ENCODE measurements at regions not wholly inside any gene's neighbourhood (a gene's known extent, or its start where the extent isn't known, plus 50 kb on each side); places are given as distances from the start of the nearest gene placed in this dataset.

DNA sequence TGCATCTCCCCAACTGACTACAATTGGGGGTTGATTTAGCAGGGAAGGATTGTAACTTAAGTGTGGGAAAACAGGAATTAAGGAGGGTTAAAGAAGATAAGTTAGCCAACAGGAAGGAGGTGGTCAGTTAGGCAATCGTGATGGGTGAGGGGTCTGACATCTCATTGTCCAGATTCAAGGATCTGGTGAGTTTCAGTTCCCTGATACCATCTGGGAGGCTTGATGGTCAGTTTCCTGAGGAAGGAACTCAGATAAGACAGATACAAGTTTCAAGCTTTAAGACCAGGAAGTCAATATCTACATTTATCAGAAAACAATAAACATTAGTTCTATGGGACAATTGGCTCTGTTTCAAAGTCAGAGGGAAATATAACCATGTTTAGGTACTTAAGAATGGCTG lies 601.8 kb downstream of the SLITRK6 start:
- TF ChIP-seq, protein P1, sequence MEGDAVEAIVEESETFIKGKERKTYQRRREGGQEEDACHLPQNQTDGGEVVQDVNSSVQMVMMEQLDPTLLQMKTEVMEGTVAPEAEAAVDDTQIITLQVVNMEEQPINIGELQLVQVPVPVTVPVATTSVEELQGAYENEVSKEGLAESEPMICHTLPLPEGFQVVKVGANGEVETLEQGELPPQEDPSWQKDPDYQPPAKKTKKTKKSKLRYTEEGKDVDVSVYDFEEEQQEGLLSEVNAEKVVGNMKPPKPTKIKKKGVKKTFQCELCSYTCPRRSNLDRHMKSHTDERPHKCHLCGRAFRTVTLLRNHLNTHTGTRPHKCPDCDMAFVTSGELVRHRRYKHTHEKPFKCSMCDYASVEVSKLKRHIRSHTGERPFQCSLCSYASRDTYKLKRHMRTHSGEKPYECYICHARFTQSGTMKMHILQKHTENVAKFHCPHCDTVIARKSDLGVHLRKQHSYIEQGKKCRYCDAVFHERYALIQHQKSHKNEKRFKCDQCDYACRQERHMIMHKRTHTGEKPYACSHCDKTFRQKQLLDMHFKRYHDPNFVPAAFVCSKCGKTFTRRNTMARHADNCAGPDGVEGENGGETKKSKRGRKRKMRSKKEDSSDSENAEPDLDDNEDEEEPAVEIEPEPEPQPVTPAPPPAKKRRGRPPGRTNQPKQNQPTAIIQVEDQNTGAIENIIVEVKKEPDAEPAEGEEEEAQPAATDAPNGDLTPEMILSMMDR (IDR thresholded peaks at IDR 0.05) = no peak
- TF ChIP-seq POLR2A (IDR thresholded peaks at IDR 0.05) = no peak
